ENCODE measurements at regions not wholly inside any gene's neighbourhood (a gene's known extent, or its start where the extent isn't known, plus 50 kb on each side); places are given as distances from the start of the nearest gene placed in this dataset.

- TF ChIP-seq, protein P1, sequence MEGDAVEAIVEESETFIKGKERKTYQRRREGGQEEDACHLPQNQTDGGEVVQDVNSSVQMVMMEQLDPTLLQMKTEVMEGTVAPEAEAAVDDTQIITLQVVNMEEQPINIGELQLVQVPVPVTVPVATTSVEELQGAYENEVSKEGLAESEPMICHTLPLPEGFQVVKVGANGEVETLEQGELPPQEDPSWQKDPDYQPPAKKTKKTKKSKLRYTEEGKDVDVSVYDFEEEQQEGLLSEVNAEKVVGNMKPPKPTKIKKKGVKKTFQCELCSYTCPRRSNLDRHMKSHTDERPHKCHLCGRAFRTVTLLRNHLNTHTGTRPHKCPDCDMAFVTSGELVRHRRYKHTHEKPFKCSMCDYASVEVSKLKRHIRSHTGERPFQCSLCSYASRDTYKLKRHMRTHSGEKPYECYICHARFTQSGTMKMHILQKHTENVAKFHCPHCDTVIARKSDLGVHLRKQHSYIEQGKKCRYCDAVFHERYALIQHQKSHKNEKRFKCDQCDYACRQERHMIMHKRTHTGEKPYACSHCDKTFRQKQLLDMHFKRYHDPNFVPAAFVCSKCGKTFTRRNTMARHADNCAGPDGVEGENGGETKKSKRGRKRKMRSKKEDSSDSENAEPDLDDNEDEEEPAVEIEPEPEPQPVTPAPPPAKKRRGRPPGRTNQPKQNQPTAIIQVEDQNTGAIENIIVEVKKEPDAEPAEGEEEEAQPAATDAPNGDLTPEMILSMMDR (IDR thresholded peaks at IDR 0.05), result no peak
- TF ChIP-seq POLR2A (IDR thresholded peaks at IDR 0.05), result no peak
- TF ChIP-seq POLR2AphosphoS5 (IDR thresholded peaks at IDR 0.05), result no peak
These were observed 461.5 kb upstream of the PROX1 start for GRCh38 chr1:213526306-213526705.
